SK-N-SH treated with all-trans-retinoic acid at 6 μM for 48 hours (cell line): ENCODE measurements at regions not wholly inside any gene's neighbourhood (a gene's known extent, or its start where the extent isn't known, plus 50 kb on each side); places are given as distances from the start of the nearest gene placed in this dataset.

Source experiments
- ATAC-seq: fragments of 200-7000 bp; cut with Tn5 transposase; 3 replicates; pipeline ENCODE4 v1.9.1; 2020; ENCODE audit warnings: mild to moderate bottlenecking, moderate library complexity
- ARNTL ChIP-seq: fragments of 450-650 bp; formaldehyde crosslinking; IDR thresholded peaks from 2 replicates; pipeline ENCODE4 v1.5.0; 2020; ENCODE audit warnings: low read depth, mild to moderate bottlenecking, moderate library complexity, borderline replicate concordance
- BACH2 ChIP-seq: fragments of 250-450 bp; sonication (Bioruptor Pico); IDR thresholded peaks from 2 replicates; pipeline ENCODE4 v1.9.0; 2021; ENCODE audit warnings: mild to moderate bottlenecking, borderline replicate concordance
- CSDC2 ChIP-seq: fragments of 250-450 bp; sonication (Bioruptor Pico); IDR thresholded peaks from 2 replicates; pipeline ENCODE4 v1.5.0; 2020; ENCODE audit warnings: mild to moderate bottlenecking, moderate library complexity
- ESRRG ChIP-seq: fragments of 250-450 bp; sonication (Bioruptor Pico); IDR thresholded peaks from 2 replicates; pipeline ENCODE4 v1.6.1; 2021; ENCODE audit warnings: mild to moderate bottlenecking
- GLIS3 ChIP-seq: fragments of 250-450 bp; sonication (Bioruptor Pico); IDR thresholded peaks from 2 replicates; pipeline ENCODE4 v1.5.0; 2020; ENCODE audit warnings: mild to moderate bottlenecking, moderate library complexity
- PPARA ChIP-seq: fragments of 250-450 bp; sonication (Bioruptor Pico); IDR thresholded peaks from 2 replicates; pipeline ENCODE4 v1.5.0; 2020; ENCODE audit warnings: mild to moderate bottlenecking, borderline replicate concordance
- RARB ChIP-seq: fragments of 250-450 bp; sonication (Bioruptor Pico); IDR thresholded peaks from 2 replicates; pipeline ENCODE4 v1.8.0; 2021; ENCODE audit warnings: mild to moderate bottlenecking, moderate library complexity
- SNAI2 ChIP-seq: fragments of 250-450 bp; sonication (Bioruptor Pico); IDR thresholded peaks from 2 replicates; pipeline ENCODE4 v1.5.0; 2020; ENCODE audit warnings: mild to moderate bottlenecking, moderate library complexity
- TOX ChIP-seq: fragments of 250-450 bp; sonication (Bioruptor Pico); IDR thresholded peaks from 2 replicates; pipeline ENCODE4 v1.8.0; 2021; ENCODE audit warnings: mild to moderate bottlenecking, moderate library complexity, borderline replicate concordance
- ZC3H10 ChIP-seq: fragments of 250-450 bp; sonication (Bioruptor Pico); IDR thresholded peaks from 2 replicates; pipeline ENCODE4 v1.5.1; 2021; ENCODE audit warnings: mild to moderate bottlenecking, moderate library complexity
- ZFP3 ChIP-seq: fragments of 250-450 bp; sonication (Bioruptor Pico); IDR thresholded peaks from 2 replicates; pipeline ENCODE4 v1.5.0; 2020; ENCODE audit warnings: mild to moderate bottlenecking, moderate library complexity
- ZFP30 ChIP-seq: fragments of 450-650 bp; formaldehyde crosslinking; IDR thresholded peaks from 2 replicates; pipeline ENCODE4 v1.5.0; 2022; ENCODE audit warnings: mild to moderate bottlenecking, moderate library complexity
- ZNF565 ChIP-seq: fragments of 450-650 bp; formaldehyde crosslinking; conservative IDR thresholded peaks from 2 replicates; pipeline ENCODE4 v1.5.0; 2020; ENCODE audit warnings: low read depth, mild to moderate bottlenecking, moderate library complexity
- ZNF70 ChIP-seq: fragments of 450-650 bp; formaldehyde crosslinking; IDR thresholded peaks from 2 replicates; pipeline ENCODE4 v1.5.0; 2020; ENCODE audit warnings: mild to moderate bottlenecking, moderate library complexity
- ZNF8 ChIP-seq: fragments of 450-650 bp; formaldehyde crosslinking; IDR thresholded peaks from 2 replicates; pipeline ENCODE4 v1.5.0; 2020; ENCODE audit warnings: mild to moderate bottlenecking, moderate library complexity
- TF ChIP-seq, protein P1 (sequence below): fragments of 250-450 bp; sonication (Bioruptor Pico); IDR thresholded peaks from 2 replicates; pipeline ENCODE4 v1.5.1; 2021; ENCODE audit warnings: mild to moderate bottlenecking, moderate library complexity
- TF ChIP-seq, protein P2 (sequence below): fragments of 250-450 bp; sonication (Bioruptor Pico); IDR thresholded peaks from 2 replicates; pipeline ENCODE4 v1.8.0; 2021; ENCODE audit warnings: low read depth, mild to moderate bottlenecking, moderate library complexity, borderline replicate concordance
- TF ChIP-seq, protein P3 (sequence below): fragments of 250-450 bp; sonication (Bioruptor Pico); IDR thresholded peaks from 2 replicates; pipeline ENCODE4 v1.8.0; 2020; ENCODE audit warnings: mild to moderate bottlenecking, moderate library complexity, borderline replicate concordance
- TF ChIP-seq, protein P4 (sequence below): fragments of 250-450 bp; sonication (Bioruptor Pico); IDR thresholded peaks from 2 replicates; pipeline ENCODE4 v1.5.1; 2020; ENCODE audit warnings: low read depth, mild to moderate bottlenecking, moderate library complexity

DNA sequence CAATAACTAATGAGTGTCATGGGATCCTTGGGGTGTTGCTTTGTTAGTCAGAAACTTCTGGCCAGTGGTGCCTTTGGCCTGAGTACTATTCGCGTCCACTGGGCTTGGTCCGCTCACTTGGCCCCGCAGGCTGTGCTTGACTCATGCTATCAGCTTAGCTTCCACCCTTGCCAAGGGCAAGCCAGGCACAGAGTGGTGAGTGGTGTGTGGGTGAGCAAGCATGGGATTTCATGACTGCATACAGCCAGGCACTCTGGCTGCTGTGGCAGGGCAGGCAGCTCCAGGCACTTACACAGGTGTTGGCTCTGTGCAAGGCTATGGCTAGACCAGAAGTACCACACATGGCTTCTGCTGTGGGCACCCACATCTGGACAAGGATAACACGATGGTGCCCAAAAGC is 1026.3 kb downstream of the PCDH19 start:
- TF ChIP-seq ZFP30 (no peak), TOX (CRISPR knock-in tag) (no peak), ZFP3 (CRISPR knock-in tag) (no peak), SNAI2 (no peak), ZNF565 (no peak), BACH2 (CRISPR knock-in tag) (no peak), GLIS3 (no peak), ARNTL (no peak), CSDC2 (no peak), ZNF70 (no peak)
- TF ChIP-seq, protein P1, sequence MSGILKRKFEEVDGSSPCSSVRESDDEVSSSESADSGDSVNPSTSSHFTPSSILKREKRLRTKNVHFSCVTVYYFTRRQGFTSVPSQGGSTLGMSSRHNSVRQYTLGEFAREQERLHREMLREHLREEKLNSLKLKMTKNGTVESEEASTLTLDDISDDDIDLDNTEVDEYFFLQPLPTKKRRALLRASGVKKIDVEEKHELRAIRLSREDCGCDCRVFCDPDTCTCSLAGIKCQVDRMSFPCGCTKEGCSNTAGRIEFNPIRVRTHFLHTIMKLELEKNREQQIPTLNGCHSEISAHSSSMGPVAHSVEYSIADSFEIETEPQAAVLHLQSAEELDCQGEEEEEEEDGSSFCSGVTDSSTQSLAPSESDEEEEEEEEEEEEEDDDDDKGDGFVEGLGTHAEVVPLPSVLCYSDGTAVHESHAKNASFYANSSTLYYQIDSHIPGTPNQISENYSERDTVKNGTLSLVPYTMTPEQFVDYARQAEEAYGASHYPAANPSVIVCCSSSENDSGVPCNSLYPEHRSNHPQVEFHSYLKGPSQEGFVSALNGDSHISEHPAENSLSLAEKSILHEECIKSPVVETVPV = no peak
- no peak for ATAC-seq

DNA sequence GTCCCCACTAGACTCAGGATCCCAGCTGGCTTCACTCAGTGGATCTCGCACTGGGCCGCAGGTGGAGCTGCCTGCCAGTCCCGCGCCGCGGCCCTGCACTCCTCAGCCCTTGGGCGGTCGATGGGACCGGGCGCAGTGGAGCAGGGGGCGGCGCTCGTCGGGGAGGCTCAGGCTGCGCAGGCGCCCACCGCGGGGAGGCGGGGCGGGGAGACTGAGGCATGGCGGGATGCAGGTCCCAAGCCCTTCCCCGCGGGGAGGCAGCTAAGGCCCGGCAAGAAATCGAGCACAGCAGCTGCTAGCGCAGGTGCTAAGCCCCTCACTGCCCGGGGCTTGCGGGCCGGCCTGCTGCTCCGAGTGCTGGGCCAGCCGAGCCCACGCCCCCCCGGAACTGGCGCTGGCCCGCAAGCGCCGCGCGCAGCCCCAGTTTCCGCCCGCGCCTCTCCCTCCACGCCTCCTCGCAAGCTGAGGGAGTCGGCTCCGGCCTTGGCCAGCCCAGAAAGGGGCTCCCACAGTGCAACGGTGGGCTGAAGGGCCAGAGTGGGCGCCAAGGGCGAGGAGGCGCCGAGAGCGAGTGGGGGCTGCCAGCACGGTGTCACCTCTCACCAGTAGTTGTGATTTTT is 1038.0 kb downstream of the PCDH19 start:
- TF ChIP-seq ZNF565 = no peak
- TF ChIP-seq ESRRG (CRISPR knock-in tag) = no peak
- no peak for TF ChIP-seq RARB
- no peak for TF ChIP-seq PPARA (CRISPR knock-in tag)
- no peak for TF ChIP-seq ZNF8 (CRISPR knock-in tag)
- no peak for TF ChIP-seq BACH2 (CRISPR knock-in tag)
- TF ChIP-seq, protein P1 = no peak
- no peak for TF ChIP-seq ZNF70
- ATAC-seq = peak; percentile 97

DNA sequence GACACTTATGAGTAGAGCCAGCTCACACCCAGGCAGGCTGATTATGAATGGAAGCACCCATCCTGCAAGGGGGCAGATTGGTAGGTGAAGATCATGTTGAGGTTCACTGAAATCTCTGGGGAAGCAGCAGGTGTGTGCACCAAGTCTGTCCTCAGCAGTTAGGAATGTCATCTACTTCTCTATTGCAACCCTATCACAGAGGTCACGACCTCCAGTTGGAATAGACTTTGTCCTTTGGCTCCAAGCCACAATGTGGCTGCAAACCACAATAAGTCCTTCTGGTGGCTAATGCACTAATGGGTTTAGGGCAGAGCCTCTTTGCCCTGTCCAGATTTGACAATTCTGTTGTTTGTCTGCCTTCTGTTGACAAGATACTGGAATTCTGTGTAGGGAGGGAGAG is 1056.7 kb downstream of the PCDH19 start:
- no peak for TF ChIP-seq CSDC2
- TF ChIP-seq, protein P1 = no peak
- TF ChIP-seq, protein P2, sequence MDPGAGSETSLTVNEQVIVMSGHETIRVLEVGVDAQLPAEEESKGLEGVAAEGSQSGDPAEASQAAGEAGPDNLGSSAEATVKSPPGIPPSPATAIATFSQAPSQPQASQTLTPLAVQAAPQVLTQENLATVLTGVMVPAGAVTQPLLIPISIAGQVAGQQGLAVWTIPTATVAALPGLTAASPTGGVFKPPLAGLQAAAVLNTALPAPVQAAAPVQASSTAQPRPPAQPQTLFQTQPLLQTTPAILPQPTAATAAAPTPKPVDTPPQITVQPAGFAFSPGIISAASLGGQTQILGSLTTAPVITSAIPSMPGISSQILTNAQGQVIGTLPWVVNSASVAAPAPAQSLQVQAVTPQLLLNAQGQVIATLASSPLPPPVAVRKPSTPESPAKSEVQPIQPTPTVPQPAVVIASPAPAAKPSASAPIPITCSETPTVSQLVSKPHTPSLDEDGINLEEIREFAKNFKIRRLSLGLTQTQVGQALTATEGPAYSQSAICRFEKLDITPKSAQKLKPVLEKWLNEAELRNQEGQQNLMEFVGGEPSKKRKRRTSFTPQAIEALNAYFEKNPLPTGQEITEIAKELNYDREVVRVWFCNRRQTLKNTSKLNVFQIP (CRISPR knock-in tag) = no peak
- TF ChIP-seq ZNF70 = no peak
- TF ChIP-seq, protein P3, sequence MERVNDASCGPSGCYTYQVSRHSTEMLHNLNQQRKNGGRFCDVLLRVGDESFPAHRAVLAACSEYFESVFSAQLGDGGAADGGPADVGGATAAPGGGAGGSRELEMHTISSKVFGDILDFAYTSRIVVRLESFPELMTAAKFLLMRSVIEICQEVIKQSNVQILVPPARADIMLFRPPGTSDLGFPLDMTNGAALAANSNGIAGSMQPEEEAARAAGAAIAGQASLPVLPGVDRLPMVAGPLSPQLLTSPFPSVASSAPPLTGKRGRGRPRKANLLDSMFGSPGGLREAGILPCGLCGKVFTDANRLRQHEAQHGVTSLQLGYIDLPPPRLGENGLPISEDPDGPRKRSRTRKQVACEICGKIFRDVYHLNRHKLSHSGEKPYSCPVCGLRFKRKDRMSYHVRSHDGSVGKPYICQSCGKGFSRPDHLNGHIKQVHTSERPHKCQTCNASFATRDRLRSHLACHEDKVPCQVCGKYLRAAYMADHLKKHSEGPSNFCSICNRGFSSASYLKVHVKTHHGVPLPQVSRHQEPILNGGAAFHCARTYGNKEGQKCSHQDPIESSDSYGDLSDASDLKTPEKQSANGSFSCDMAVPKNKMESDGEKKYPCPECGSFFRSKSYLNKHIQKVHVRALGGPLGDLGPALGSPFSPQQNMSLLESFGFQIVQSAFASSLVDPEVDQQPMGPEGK (CRISPR knock-in tag) = no peak
- no peak for TF ChIP-seq GLIS3
- no peak for TF ChIP-seq ESRRG (CRISPR knock-in tag)
- TF ChIP-seq RARB = no peak
- TF ChIP-seq, protein P4, sequence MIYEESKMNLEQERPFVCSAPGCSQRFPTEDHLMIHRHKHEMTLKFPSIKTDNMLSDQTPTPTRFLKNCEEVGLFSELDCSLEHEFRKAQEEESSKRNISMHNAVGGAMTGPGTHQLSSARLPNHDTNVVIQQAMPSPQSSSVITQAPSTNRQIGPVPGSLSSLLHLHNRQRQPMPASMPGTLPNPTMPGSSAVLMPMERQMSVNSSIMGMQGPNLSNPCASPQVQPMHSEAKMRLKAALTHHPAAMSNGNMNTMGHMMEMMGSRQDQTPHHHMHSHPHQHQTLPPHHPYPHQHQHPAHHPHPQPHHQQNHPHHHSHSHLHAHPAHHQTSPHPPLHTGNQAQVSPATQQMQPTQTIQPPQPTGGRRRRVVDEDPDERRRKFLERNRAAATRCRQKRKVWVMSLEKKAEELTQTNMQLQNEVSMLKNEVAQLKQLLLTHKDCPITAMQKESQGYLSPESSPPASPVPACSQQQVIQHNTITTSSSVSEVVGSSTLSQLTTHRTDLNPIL (CRISPR knock-in tag) = no peak
- TF ChIP-seq, all 23 proteins: peak for 0
- ATAC-seq = no peak

DNA sequence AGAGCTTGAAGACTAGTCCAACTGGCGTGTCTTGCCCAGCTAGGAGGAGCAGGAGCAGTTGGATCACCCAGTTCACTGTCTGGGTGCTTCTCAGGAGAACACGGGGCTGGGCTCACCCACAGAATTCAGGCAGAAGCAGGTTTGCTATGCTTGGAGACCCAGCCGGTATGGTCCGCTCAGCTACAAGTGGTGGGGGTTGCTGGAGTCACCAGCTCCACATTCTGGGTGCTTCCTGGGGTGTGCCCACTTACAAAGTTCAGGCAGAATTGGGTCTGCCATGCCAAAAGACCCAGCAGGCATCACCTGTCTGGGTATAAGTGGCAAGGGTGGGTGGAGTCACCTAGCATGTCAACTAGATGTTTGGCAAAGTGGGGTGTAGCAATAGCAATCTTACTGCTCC is 1061.8 kb downstream of the PCDH19 start:
- no peak for ATAC-seq
- TF ChIP-seq ZC3H10 (CRISPR knock-in tag) = no peak
- no peak for TF ChIP-seq TOX (CRISPR knock-in tag)
- no peak for TF ChIP-seq PPARA (CRISPR knock-in tag)
- TF ChIP-seq SNAI2 = no peak
- TF ChIP-seq GLIS3 = no peak
- no peak for TF ChIP-seq ESRRG (CRISPR knock-in tag)
- TF ChIP-seq, protein P4 (CRISPR knock-in tag) = no peak
- TF ChIP-seq ZNF70 = no peak
